ENCODE measurements at regions not wholly inside any gene's neighbourhood (a gene's known extent, or its start where the extent isn't known, plus 50 kb on each side); places are given as distances from the start of the nearest gene placed in this dataset.
A peak's percentile ranks its signal among the peaks of the same experiment; 100 is the strongest.
"Not testable (repeated sequence)": the region's sequence is repeated elsewhere in the genome, so short reads cannot be mapped to it uniquely, and the experiment has no call there.

- TF ChIP-seq CTCF (IDR thresholded peaks at IDR 0.05; ENCODE audit: low read depth, low read length, missing control alignments) = no peak
- H3K4me3 ChIP-seq (ENCODE audit: low read depth, low read length) = no peak overlapping the region
- DNase-seq (ENCODE audit: low read depth) = no peak
- in situ Hi-C loops (cut with HindIII; ENCODE audit: low sequenced_read_pairs) = no loop called here
Observed at GRCh38 chr1:166432655-166433054, 265.9 kb upstream of the FAM78B start.

- H3K4me3 ChIP-seq (ENCODE audit: low read depth, low read length); in situ Hi-C loops (cut with HindIII; ENCODE audit: low sequenced_read_pairs); DNase-seq (ENCODE audit: low read depth): not testable (repeated sequence)
- TF ChIP-seq CTCF (IDR thresholded peaks at IDR 0.05; ENCODE audit: low read depth, low read length, missing control alignments) = peak; percentile 27
Observed at GRCh38 chr1:166433404-166434304, 266.9 kb upstream of the FAM78B start.

- in situ Hi-C loops (cut with HindIII; ENCODE audit: low sequenced_read_pairs) = loop anchor here (10.0 kb wide), 1 partner anchor 83 kb away; no protein-coding TSS in a partner anchor
- no peak overlapping the region for H3K4me3 ChIP-seq (ENCODE audit: low read depth, low read length)
- DNase-seq (ENCODE audit: low read depth) = no peak
- no peak for TF ChIP-seq CTCF (IDR thresholded peaks at IDR 0.05; ENCODE audit: low read depth, low read length, missing control alignments)
Observed at GRCh38 chr1:166457700-166458099, 290.9 kb upstream of the FAM78B start.

- TF ChIP-seq CTCF (IDR thresholded peaks at IDR 0.05; ENCODE audit: low read depth, low read length, missing control alignments) = no peak
- no peak for DNase-seq (ENCODE audit: low read depth)
- H3K4me3 ChIP-seq (ENCODE audit: low read depth, low read length) = no peak overlapping the region
- in situ Hi-C loops (cut with HindIII; ENCODE audit: low sequenced_read_pairs) = no loop called here
Observed at GRCh38 chr1:166464333-166464732, 297.5 kb upstream of the FAM78B start.

- no peak for TF ChIP-seq CTCF (IDR thresholded peaks at IDR 0.05; ENCODE audit: low read depth, low read length, missing control alignments)
- no peak overlapping the region for H3K4me3 ChIP-seq (ENCODE audit: low read depth, low read length)
- in situ Hi-C loops (cut with HindIII; ENCODE audit: low sequenced_read_pairs) = no loop called here
- DNase-seq (ENCODE audit: low read depth) = no peak
Observed at GRCh38 chr1:166470014-166470413, 303.2 kb upstream of the FAM78B start.

GRCh38 chr1:166470441-166470840 lies 303.6 kb upstream of the FAM78B start:
- TF ChIP-seq CTCF (IDR thresholded peaks at IDR 0.05; ENCODE audit: low read depth, low read length, missing control alignments) = no peak
- no peak for DNase-seq (ENCODE audit: low read depth)
- H3K4me3 ChIP-seq (ENCODE audit: low read depth, low read length) = no peak overlapping the region
- in situ Hi-C loops (cut with HindIII; ENCODE audit: low sequenced_read_pairs) = no loop called here
